IPS DF 4.7 (cell line): ENCODE measurements at regions not wholly inside any gene's neighbourhood (a gene's known extent, or its start where the extent isn't known, plus 50 kb on each side); places are given as distances from the start of the nearest gene placed in this dataset.
"Not testable (repeated sequence)": the region's sequence is repeated elsewhere in the genome, so short reads cannot be mapped to it uniquely, and the experiment has no call there.

Experiments used
- DNase-seq: peaks from one replicate; pipeline ENCODE4 v3.0.0-alpha.2; 2013; ENCODE audit warnings: low spot score; ENCODE audit errors: extremely low read depth

DNA sequence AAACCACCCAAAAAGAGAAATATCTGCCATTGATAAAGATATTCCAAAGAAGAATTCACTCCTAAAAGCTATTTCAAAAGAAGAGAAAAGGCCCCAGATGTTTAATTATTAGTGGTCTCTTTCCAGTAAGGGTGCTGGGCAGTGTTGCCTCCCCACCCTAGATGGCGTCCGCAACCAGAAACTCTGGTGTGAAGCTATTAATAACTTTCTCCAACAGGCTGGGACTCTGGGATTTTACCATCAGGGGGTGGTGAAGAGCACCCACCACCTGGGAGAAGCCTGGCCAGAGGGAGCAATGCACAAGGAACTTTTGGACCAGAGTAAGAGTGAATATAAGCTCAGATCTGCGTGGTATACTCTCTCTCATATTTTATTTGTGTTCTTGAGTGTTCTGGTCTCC, 115.4 kb upstream of the TIAM1 start:
- no peak for DNase-seq

- DNase-seq, result peak; percentile 19
Observed at GRCh38 chr21:31457675-31458074, 113.6 kb upstream of the TIAM1 start.

DNA sequence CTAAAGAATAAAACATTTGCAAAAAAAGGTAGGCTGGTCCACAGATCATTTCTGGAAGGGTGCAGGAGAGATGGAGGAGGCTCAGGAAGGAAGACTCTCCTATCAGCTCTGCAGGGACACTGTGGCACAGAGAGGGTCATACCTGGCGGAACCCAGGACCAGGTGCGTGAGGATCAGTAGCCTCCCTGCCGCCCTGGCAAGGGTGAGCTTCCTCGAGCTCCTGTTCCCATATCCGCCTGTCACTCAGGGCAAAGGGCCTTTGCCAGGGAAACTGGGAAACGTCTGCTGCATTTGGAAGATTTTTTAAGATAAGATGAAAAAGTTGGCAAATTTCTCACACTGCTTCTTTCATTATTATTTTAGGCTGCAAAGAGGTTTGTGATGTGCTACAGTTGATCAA, 112.1 kb upstream of the TIAM1 start:
- no peak for DNase-seq

DNA sequence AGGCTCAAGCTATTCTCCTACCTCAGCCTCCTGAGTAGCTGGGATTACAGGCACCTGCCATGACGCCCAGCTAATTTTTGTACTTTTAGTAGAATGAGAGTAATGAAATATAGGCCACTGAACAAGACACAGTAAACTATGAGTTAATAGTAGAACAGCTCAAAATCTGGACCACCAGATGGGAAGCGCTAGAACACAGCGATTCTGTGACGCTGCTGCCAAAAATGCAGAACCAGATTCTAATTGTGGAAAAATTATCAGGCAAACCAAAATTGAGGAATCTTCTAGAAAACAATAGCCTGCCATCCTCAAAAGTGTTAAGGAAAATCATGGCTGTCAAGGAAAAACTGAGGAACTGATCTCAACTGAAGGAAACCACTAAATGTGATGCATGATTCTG, 111.4 kb upstream of the TIAM1 start:
- DNase-seq, result no peak

DNA sequence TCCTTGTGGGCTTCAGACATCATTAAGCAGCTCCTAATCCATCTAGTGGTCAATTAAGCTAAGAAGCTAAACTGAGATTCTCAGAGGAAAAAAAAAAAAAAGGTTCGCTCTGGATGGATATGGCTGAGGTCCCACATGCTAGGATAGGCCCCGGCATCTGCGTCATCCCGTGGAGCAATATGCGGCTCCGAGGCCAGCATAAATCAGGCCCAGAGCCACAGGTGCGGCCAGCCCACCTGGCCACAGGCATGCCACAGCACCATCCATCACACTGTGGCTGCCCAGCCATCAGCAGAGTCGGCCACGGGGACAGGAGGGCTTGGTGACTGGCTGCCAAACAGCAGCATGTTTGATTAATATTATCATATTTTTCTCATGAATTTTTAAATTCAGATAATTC, 106.9 kb upstream of the TIAM1 start:
- DNase-seq, result no peak

DNA sequence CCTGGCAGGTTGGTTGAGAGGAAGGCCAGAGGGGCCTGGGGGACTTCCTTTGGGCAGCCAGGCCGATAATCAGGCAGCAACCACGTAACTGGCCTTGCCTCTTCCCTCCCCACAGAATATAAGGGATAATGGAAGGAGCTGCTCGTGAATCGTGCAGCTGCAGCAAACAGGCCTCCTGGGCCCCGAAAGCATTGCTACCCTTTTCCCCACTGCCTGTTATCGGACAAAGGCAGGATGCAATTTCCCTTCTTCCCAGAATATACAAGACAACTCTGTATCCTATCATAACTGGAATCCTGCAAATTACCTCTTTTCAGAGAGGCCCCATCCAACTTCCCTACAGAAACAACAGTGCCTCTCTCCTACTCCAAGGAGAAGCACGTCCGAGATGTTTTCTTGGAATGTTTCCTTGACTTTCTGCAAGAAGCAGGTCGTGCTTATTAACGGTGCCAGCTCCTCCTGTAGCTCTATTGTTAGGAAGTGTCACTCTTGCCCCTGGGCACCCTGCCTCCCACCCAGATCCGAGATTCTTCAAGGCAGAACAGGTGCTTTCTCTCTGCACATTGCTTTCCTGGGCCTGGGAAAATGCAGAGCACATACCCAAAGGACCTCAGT, 106.0 kb upstream of the TIAM1 start:
- DNase-seq, result no peak

GRCh38 chr21:31448496-31448895, 104.4 kb upstream of the TIAM1 start:
- no peak for DNase-seq

DNA sequence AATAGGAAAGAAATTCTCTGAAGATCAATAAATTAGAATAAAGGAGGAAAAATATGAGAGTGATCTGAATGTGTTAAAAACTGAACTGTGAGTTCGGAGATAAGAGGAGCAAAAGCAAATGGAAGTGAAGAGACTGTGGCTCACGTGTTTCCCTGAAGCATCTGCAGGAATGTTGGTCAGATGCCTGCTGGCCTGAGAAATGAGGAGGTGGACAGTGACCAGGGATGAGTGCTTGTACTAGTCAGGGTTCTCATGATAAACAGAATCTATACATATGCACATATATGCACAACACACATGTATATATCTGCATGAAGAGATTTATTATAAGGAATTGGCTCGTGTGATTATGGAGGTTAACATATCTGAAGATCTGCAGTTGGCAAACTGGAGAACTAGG, 103.4 kb upstream of the TIAM1 start:
- no peak for DNase-seq

GRCh38 chr21:31446226-31446855, 102.3 kb upstream of the TIAM1 start:
- DNase-seq, result no peak

DNA sequence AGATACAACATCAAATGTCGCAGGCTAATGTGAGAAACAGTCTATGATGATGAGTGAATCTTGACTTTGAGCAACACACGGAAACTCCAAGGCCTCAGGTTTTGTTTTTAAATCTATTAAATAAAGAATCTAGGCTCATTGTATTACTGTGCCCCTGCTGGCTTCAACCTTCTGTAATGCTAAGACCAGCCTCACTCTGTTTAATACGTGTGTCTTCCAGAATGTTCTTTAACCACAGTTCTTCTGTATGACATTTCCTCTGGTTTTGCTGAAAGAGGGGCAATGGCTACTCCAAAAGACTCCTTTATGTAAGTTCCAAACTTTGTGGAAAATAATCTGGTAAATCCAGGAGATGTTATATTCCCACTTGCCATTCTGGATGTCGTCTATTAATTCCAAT, 101.1 kb upstream of the TIAM1 start:
- no peak for DNase-seq

DNA sequence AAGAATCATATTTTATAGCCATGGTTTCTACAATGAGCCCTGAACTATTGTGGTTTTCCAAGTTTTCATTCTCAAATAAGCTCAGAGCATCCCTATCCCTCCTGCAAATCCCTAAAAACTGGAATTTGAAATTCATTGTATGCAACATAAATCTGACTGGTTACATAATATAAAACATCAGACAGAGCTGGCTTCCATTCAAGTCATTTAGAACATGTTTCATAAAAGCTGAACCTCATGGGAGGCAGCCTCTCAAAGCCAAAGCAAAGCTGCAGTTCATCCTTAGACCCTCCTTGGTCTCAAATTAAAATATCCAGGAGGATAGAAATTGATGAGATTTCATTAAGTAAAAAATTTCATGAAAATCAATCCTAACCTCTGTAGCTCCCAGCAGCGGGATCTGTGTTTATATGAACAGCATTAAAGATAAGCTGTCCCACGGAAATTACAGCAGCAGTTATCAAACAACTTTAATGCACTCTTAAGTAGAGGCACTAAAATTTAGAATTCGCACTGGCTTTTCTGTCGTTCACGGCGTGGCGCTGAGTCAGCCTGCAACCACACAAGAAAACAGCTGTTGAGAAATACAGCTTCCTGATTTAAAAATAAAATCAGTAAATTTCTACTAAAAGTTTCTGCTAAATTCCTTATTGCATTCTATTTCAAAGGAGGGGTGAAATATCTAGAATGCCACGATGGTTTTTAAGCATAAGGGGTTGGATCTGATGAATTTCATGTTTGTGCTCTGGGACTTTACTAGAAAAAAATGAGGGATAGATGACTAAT, 99.9 kb upstream of the TIAM1 start:
- no peak for DNase-seq

DNA sequence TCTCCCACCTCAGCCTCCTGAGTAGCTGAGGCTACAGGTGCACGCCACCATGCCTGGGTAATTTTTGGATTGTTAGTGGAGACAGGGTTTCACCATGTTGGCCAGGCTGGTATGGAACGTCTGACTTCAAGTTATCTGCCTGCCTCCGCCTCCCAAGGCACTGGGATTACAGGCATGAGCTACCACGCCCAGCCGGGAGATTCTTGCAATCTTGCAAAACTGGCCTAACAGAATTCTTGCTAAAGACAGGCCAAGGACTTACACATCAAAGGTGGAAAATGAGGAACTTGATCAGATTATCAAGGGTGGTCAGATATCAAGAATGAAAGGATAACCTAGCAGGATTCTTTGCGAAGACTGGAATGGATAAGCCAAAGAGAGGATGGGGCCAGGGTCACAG, 98.3 kb upstream of the TIAM1 start:
- DNase-seq, result no peak

DNA sequence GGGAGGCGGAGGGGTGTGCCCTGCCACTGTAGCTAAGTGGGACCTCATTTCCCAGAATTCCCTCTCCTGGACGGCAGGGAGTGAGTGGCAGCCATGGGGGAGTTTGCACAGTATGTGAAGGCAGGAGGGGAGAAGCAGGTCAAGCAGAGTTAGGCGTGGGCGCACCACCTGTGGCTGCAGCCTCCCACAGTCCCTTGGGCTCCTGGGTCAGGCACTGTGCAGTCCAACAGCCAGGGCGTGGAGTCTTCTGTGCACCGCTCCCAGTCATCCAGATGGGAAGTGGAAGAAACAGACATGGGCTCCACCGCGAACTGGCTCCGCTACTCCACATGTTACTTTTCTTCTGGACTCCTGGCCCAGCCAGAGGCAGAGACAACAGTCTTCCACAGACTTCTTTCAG, 85.4 kb upstream of the TIAM1 start:
- DNase-seq, result no peak

GRCh38 chr21:31426235-31426797, 82.3 kb upstream of the TIAM1 start:
- no peak for DNase-seq

GRCh38 chr21:31425138-31425537, 81.1 kb upstream of the TIAM1 start:
- DNase-seq, result peak; percentile 19

DNA sequence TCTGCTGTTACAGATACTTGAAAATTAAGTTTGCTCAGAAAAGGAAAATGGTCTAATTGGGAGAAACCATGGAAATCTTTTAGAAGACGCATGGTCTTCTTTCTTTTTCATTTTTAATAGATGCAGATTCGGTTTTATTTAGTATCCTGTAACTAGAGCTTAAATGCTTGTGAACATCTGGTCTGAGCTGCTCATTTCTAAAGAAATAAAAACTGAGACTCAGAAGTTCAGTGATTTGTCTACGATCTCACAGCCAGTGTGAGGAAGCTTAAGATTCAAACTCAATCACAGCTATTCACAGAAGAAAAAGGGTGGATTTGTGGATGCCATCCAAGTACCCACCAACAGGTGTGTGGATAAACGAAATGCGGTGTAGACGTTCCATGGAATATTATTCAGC, 80.0 kb upstream of the TIAM1 start:
- DNase-seq, result no peak

DNA sequence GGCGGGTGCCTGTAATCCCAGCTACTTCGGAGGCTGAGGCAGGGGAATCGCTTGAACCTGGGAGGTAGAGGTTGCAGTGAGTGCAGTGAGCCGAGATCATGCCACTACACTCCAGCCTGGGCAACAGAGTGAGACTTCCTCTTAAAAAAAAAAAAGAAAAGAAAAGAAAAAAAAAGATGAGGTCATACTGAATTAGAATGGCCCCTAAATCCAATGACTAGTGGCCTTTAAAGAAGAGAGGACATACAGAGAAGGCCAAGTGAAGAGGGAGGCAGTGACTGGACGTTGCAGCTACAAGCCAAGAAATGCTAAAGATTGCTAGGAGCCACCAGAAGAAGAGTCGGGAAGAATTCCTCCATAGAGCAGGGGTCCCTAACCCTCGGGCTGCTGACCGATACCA, 76.9 kb upstream of the TIAM1 start:
- no peak for DNase-seq

DNA sequence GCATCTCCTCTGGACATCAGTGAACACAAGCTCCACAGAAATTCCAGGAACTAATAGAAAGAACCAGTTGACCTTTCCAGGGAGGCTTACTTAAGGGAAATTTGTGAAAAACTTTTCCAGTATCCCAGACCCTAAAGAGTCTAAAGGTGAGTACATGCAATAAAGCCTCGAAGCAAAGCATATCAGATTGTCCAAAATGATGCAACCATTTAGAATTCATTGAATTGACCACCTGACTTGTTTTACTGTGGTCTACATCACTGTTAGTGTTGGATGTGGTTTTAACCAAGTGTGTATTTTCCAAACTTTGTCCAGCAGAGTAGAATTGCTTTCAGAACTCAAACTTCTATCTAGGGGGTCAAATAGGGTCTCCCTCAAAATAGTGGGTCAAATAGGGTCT, 76.3 kb upstream of the TIAM1 start:
- no peak for DNase-seq

DNA sequence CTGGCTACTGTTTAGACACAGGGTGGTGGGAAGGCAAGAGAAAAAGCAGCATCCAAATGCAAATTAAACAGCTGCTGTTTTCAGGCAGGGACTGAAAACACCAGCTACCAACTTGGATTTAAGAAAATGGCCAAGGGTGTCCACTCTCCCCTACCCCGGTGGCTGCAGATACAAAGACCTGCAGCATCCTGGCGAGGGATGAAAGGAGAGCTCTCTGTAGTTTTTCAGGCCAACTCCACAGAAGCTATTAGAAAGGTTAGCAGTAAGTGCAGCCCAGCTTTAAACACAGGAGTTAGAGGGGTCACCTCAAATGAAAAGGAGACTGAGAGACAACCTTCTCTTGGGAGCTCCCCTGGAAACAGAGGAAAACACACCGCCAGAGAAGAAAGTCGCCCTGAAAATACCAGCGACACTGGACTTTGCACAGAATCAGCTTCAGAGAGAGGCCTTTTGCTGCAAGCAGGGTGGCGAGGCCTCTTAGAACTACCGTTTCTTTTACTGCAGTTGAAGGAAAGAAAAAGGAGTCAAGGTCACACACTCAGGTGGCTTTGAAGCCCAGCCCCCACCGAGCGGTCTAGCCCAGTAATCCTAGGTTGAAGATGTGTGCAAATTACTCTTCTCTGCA, 74.4 kb upstream of the TIAM1 start:
- no peak for DNase-seq

DNA sequence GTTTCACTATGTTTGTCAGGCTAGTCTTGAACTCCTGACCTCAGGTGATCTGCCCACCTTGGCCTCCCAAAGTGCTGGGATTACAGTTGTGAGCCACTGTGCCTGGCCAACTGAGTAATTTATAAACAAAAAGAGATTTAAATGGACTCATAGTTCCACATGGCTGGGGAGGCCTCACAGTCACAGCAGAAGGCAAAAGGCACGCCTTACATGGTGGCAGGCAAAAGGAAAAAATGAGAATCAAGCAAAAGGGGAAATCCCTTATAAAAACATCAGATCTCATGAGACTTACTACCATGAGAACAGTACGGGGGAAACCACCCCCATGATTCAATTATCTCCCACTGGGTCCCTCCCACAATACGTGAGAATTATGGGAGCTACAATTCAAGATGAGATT, 73.2 kb upstream of the TIAM1 start:
- not testable (repeated sequence) for DNase-seq

- DNase-seq, result no peak
Observed at GRCh38 chr21:31416465-31416864, 72.4 kb upstream of the TIAM1 start.
